HT1080 (cell line): ENCODE measurements at regions not wholly inside any gene's neighbourhood (a gene's known extent, or its start where the extent isn't known, plus 50 kb on each side); places are given as distances from the start of the nearest gene placed in this dataset.

Experiments
- DNase-seq: peaks from one replicate; pipeline ENCODE4 v3.0.0-alpha.2; 2015; ENCODE audit warnings: low read depth

DNA sequence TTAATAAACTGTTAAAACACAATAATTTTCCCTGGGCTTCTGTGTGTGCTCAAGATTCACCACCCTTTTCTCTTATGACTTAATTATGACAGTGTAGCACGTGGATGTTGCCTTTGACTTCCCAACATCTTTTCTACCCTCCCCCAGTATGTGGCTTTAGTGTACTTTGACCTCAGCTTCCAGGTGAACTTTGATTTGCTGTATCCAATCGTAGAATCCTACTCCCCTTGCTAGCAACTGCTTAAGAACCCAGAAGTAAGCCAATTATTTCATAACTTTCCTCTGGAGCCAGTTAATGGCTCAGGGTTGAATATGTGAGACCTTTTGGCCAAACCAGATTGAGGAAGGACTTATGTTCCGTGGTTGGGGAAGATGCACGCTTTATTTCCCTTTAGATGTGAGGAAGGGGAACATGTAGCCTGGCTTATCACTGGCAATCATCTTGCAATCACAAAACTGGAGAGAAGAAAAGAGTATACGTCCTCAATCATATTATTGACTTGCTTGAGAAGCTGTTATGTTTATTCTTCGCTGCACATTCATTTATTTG is 259.6 kb upstream of the ATP2B1 start:
- no peak for DNase-seq

DNA sequence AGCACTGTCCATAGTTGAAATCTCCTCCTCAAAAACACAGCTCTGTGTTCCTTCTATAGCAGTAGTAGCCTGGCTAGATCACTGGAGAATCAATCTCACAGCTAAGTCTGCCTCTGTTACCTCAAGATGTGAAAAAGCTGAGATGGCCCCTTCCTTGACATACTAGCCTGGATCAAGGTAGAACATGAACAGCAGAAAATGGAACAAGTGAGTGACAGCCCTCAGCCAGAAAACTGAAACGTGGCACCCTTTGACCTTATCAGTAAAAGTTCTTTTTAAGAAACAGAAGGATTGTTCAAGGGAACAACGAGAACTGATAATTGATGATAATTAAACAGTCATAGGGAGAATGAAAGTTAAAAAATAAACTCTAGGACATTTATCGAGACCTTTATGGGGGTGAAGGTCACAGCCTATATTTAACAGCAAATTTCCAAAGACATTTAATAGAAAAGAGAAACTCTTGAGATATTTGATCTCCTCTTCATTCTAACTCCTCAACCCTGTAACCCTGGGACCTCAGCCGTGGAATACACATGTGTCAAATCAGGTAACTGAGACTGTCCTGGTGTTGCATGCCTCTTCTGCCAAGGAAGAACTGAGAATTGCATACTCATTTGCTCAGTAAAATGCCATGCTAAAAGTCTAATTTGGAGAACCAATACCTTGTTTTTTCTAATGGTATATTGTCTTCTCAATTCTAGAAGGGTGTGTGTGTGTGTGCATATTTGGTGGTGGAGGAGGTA is 258.0 kb upstream of the ATP2B1 start:
- DNase-seq: no peak

DNA sequence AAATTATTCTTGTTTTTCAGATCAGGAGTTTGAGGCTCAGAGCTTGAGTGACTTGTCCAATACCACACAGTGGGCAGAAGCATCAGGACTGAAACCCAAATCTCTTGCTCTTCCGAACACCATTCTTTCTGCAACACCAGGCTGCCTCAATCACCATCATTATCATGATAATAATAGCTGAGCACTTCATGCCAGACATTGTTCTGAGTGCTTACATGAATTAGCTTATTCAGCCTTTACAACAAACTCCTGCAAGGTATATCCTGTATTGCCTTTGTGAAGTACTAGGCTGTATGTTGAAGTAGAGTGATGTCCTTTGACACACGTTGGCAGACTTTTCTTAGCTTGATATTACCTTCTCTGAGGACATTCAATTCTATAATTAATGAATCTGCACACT is 257.4 kb upstream of the ATP2B1 start:
- DNase-seq: no peak

DNA sequence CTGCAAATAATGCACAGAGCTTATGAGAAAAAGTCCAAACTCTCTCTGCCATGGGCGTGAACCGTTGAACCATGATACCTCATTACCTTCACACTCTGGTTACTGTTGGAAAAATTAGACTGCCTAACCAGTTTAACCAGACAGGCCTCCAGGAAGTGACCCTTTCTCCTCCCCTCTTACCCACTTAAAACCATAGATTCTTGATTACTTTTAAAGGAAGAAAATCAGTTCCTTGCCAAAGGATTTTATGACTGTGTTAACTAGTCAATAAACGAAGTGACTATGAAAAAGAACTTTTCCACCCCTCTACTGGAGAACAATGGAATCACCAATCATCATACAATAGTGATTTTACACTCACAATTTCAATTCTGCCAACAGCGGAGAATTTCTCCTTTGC is 254.0 kb upstream of the ATP2B1 start:
- no peak for DNase-seq

DNA sequence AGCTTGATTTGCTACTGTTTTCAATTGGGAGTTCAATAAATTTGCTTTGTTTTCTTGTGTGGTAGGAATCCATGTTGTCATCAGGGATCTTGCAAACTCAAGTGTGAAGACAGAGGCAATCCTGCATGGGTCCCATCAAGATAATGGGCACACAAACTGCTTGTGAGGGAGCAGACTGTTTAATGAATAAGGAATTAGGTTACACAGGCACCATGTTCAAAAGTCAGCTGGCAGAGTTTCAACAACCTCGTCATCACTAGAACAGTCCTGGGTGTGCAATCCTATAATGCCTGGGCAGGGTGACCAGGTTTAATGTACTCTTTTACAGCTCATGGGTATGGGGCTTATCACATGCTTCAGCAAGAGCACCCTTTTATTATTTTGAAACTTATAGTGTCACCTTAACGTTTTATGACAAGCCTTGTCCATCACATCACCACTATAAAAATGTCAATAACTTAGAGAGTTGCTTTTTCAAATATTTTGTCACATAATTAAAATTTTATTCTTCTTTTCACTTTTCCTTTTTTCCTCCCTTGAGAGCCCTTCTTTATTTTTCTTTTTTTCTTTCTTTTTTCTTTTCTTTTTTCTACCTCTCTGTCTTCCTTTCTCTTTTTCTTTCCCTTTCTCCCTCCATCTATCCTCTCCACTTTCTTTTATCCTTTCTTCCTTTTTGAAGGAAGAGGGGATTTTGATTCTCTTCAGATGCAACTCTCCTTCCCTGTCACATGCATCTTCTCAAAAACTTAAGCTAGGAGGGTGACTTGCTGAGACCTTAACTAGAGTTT is 252.2 kb upstream of the ATP2B1 start:
- DNase-seq: peak; percentile 29

DNA sequence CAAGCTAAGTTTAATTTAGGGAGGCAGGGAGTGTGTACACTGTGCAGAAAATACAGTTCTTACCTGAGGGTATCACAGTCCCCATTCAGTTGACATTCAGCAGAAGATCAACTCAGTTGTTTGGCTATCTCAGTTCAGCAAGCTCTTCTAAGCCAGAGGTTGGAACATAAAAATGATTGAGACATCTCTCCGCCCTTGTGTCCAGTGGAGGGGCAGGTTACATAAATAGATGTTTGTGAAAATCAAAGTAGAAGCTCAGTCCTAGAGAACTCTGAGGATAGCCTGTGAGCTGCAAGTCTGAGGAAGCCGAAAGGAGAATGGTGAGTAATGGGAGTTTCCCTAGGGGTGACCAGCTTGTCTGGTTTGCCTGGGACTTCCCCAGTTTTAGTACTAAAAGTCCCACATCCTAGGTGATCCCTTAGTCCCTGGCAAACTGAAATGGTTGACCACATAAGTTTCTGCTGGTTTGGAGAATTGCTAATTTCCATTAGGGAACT is 251.4 kb upstream of the ATP2B1 start:
- peak; percentile 18 for DNase-seq

DNA sequence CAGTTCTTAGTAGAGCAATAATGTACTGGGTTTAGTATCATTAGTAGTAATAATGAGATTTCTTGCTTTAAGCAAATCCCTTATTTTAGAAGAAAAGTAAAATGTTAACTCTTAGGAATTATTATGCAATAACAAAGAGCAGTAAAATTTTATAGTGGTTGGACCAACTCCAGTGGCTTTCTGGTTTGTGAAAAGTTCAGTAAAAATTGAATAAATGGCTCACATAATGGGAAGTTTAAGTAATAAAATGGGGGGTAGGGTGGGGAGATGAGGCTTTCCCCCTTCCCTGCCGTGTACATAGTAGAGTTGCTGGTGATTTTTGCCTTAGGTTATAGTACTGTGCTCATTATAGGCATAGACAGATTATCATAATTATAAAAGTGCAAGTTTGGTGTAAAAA is 250.5 kb upstream of the ATP2B1 start:
- DNase-seq: no peak

DNA sequence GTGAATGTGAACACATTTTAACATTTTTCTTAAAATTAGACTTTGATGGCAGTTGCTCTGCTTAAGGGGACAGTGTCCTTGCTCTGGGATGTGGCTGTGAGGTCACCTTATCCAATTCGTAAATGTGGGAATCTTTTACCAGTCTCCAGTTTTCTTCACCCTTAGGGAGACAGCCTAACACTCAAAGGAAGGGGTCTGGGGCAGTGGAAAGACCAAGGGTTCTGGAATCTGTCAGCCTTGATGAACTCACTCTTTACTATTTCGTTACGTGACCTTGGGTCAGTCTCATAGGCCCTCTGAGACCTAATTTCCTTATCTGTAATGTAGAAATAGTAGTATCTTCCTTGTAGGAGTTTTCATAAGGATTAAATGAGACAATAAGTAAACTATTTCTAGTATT is 245.6 kb upstream of the ATP2B1 start:
- DNase-seq: no peak

DNA sequence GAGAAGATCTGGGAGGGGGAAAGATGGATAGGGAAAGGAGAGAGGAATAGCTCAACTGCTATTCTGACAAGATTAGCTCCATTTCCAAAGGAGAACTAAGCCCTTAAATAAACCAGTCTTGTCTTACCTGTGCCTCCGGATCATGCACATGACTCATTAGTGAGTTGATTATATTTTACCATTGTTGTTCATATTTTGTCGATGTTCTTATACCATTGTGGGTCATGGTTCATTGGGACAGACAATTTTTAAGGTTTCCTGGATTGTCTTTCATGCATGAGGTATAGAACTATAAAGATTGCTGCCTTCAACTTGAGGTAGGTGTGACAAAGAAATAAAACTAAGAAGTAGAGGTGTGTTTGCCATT is 243.0 kb upstream of the ATP2B1 start:
- no peak for DNase-seq

DNA sequence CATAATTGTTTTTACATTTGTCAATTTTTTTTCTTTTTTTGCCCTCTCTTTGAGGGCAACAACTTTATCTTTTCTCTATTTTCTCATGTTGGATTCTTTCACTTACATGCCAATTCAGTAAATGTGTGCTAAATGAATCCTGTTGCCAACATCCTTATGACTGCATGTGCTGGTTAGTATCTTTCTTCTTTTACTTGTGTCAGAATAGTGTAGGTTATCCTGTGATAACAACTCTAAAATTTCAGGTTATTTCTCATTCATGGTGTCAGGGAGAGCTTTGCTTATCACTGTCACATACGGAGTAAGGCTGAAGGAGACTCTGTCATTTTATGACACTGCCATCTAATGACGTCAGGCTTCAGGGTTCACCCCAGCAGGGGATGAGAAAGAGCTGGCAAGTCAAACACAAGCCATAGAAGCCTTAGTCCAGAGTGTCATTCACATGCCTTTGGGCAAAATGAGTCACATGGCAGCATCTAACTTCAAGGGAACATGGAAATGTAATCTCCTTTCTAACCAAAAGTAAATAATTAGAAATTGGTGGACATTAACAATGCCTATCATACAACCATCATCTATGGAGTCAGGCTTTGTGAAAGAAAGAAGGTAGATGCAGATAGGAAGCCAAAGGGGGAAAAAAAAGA is 242.5 kb upstream of the ATP2B1 start:
- DNase-seq: peak; percentile 44

DNA sequence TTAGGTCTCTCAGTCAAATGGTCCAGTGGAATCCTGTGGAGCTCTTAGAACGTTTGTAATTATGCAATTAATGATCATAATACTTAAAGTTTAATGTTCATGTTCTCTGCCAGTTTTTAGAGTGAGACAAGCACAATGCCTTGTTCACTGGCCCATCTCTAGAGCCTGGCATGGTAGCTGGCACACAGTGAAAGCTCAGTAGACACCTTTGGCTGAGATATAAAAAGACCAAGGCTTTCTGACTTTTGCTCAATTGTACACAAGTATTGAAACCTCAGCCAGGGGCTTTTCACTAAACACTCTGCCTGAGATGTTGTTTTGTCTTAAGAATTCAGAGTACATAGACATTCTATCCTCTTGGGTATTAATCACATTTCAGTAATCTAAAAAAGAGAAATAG is 241.8 kb upstream of the ATP2B1 start:
- no peak for DNase-seq

DNA sequence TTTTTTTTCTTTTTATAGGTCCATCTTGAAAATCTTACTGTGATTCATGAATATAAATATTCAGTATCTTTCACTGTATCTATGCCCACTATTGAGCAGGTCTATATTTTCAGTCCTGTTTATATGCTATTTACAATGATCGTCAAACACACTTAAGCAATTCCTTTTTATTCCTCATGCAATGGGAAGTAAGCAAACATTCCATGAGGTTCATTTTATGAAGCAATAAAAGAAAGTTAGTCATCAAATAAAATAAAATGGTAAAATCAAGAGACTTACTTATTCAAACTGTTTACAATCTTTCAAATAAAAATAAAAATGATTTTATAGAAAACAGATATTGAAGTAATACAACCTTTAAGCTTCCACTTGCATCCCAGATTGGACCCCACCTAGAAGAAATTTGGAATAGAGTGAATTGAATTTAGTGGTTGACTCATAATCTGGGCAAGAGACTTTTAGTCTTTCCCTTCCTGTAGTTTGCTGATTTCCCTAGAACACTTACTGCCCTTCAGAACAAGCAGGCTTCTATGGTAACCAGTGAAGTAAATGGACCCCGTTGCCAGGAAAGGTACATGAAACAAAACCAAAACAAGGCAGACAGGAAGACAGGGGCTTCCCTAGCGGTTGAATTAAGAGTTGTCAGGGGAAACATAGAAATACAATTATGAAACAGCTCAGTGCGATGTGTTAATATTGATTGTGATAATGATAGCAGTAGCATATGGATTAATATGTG is 241.0 kb upstream of the ATP2B1 start:
- DNase-seq: peak; percentile 94

DNA sequence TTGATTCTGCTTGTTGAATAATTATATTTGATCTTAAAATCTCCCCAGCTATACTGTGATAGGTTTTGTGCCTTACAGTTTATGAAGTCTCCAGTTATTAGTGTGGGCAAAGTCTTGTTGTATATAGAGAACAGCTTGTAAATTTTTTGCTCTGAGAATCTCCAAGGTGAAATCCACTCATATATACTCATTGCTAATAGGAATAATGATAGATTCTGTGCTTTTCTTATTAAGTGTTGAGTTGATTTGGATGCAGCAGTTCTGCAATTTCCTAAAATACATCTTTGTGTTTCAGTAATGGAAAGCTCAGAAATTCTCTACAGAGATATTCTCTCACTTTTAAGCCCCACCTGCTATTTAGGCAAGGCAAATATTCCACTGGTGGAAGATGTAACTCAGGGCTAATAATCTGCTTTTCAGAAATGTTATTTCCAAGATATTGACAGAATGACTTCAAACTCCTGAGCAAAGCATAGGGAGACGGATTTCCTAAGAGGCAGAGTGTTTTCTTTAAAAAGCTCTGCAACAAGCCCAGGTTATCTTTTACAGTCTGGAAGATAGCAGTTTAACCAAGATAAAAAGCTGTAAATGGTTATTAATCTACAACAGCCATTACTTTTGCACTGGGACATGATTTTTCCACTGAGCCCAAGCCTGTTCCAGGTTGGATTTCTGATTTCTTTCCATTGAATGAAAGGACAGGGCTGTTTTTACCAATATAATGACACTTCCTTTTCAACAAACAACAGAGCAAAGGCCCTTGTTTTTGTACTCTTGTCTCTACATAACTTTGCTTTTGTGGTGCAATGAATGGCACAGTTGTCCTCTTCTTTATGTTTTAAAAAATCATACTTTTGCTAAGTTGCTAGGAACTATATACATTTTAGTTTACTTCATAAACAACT is 239.9 kb upstream of the ATP2B1 start:
- DNase-seq: no peak

DNA sequence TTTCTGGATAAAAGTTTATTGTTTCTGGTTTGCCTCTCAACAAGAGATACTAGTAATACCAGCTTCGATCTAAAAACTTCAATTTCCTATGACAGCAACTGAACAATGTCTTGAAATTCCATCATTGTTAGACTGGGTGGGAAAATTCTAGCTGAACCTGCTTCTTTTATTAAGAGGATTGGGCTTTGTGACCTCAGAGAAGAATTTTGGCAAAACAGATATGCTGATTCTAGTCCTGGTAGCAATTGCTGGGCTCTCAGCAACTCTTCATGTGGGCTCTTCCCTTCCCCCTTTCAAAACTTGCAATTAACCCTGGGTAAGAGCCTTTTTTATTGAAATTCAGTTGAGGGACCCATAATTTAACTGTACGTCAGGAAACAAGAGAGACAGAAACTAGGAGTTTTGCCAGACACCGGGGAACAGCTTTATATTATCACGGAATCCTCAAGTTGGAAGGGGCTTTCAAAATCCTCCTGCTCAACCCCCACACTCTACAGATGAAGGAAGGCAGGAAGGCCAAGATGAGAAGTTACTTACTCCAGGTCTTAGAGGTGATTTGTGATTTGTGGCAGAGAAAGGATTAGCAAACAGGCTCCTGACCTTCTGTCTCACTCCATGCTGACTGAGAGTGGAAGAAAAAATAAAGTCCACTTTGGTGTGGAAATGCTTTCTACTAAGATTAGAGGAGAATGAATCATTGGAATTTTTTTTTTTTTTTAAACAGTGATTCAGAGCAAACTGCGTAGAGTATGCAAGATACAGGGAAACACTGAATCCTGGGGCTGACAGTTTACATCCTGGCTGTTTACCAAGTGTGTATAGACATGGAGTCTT is 239.0 kb upstream of the ATP2B1 start:
- DNase-seq: peak; percentile 91

DNA sequence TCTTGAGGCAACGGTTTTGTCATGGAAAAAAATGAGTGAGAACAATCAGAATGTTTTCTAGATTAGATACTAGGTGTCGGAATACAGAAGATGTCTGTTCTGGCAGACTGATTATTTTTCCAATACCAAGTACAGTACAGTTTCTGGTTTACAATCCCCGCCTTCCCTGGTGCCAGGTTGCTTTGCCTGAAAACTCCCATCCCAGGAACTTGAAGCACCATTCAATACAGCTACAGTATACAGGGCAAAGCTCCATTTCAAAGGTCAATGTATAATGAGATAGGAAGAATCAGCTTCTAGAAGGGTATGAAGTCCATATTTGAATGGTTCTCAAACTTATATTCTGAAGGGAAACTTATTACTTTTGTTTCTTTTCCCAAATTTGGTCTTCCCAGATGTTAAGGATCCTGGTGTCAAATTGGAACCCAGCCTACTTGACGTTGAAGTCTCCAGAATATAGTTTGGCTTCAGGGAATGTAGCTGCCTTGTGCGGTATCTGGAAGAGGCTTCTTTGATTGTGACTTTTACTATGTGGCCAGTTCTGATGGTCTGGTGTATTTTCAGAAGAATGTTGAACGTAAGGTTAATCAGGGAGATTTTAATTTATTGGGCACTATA is 238.0 kb upstream of the ATP2B1 start:
- DNase-seq: no peak

DNA sequence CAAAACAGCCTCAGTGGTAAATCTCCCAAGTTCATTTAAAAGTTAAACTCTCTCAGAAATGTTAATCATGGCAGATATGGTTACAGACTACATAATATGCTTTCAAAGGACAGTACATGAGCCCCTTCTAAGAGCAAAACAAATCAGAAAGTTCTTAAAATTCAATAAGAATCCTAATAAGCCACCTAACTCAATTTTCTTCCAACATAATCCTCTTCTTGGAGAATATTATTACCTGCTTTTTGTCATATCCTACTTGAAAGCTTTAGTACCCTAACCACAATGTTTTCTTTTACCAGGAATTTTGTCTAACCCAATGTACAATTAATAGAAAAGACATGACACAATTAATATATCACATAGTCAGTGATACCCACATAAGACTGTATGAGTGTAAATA is 236.5 kb upstream of the ATP2B1 start:
- DNase-seq: no peak

DNA sequence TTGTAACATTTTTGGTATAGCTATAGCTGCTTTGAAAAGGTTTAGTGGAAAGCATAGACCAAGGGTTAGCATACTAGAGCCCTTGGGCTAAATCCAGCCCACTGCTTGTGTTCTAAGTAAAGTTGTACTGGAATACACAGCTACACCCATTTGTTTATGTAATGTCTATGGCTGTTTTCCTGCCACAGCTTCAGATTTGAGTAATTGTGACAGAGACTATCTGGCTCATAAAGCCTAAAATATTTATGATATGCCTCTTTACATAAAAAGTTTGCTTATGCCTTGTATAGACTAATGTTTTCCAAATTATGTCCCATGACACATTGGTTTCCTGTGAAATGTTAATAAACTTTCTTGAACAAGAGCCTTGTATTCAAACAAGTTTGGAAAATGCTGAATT is 234.8 kb upstream of the ATP2B1 start:
- DNase-seq: no peak

DNA sequence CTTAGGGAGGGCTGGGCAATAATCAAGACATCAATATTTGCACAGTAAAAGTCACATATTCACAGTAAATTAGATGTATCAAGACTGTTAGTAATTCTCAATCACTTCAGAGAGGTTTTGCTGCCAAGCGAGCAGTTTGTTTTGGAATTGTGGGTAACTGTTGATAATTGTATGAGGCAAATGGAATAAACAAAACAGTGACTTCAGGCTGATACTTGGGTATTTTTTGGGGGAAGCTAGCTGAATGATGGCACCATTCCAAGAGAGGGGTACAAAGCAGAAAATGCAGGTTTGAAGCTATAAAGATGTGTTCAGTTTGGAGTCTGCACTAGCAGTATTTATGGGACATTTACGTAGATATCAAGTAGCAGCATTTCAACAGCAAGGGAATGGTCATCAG is 232.8 kb upstream of the ATP2B1 start:
- no peak for DNase-seq
